ENCODE measurements at regions not wholly inside any gene's neighbourhood (a gene's known extent, or its start where the extent isn't known, plus 50 kb on each side); places are given as distances from the start of the nearest gene placed in this dataset.

- no peak for DNase-seq (ENCODE audit: low read depth, low spot score)
- no peak overlapping the region for H3K4me3 ChIP-seq (ENCODE audit: low read length)
Observed at GRCh38 chr9:14437354-14438231, 123.7 kb upstream of the NFIB start.

- no peak overlapping the region for H3K4me3 ChIP-seq (ENCODE audit: low read length)
- no peak for DNase-seq (ENCODE audit: low read depth, low spot score)
Observed at GRCh38 chr9:14435871-14436270, 121.9 kb upstream of the NFIB start.

- no peak overlapping the region for H3K4me3 ChIP-seq (ENCODE audit: low read length)
- DNase-seq (ENCODE audit: low read depth, low spot score): no peak
Observed at GRCh38 chr9:14434971-14435718, 121.2 kb upstream of the NFIB start.

- no peak for DNase-seq (ENCODE audit: low read depth, low spot score)
- no peak overlapping the region for H3K4me3 ChIP-seq (ENCODE audit: low read length)
Observed at GRCh38 chr9:14434158-14434504, 120.2 kb upstream of the NFIB start.

- no peak overlapping the region for H3K4me3 ChIP-seq (ENCODE audit: low read length)
- peak; percentile 39 for DNase-seq (ENCODE audit: low read depth, low spot score)
Observed at GRCh38 chr9:14433351-14434157, 119.6 kb upstream of the NFIB start.

GRCh38 chr9:14432666-14433350 is 118.9 kb upstream of the NFIB start:
- DNase-seq (ENCODE audit: low read depth, low spot score): no peak
- H3K4me3 ChIP-seq (ENCODE audit: low read length): no peak overlapping the region

GRCh38 chr9:14428781-14429230 is 114.9 kb upstream of the NFIB start:
- peak; percentile 41 for DNase-seq (ENCODE audit: low read depth, low spot score)
- no peak overlapping the region for H3K4me3 ChIP-seq (ENCODE audit: low read length)

- no peak for DNase-seq (ENCODE audit: low read depth, low spot score)
- no peak overlapping the region for H3K4me3 ChIP-seq (ENCODE audit: low read length)
Observed at GRCh38 chr9:14427419-14427818, 113.5 kb upstream of the NFIB start.

GRCh38 chr9:14424983-14425382 is 111.0 kb upstream of the NFIB start:
- DNase-seq (ENCODE audit: low read depth, low spot score): no peak

GRCh38 chr9:14424289-14424688 is 110.3 kb upstream of the NFIB start:
- H3K4me3 ChIP-seq (ENCODE audit: low read length): no peak overlapping the region
- no peak for DNase-seq (ENCODE audit: low read depth, low spot score)

More at GRCh38 chr9:14424983-14425382, 111.0 kb upstream of the NFIB start:
- H3K4me3 ChIP-seq (ENCODE audit: low read length): no peak overlapping the region

GRCh38 chr9:14423815-14424261 is 109.9 kb upstream of the NFIB start:
- no peak overlapping the region for H3K4me3 ChIP-seq (ENCODE audit: low read length)
- DNase-seq (ENCODE audit: low read depth, low spot score): no peak

GRCh38 chr9:14421291-14421690 is 107.3 kb upstream of the NFIB start:
- H3K4me3 ChIP-seq (ENCODE audit: low read length): no peak overlapping the region
- no peak for DNase-seq (ENCODE audit: low read depth, low spot score)

- DNase-seq (ENCODE audit: low read depth, low spot score): no peak
- H3K4me3 ChIP-seq (ENCODE audit: low read length): no peak overlapping the region
Observed at GRCh38 chr9:14418941-14419937, 105.3 kb upstream of the NFIB start.

- no peak for DNase-seq (ENCODE audit: low read depth, low spot score)
- no peak overlapping the region for H3K4me3 ChIP-seq (ENCODE audit: low read length)
Observed at GRCh38 chr9:14418301-14418940, 104.5 kb upstream of the NFIB start.

GRCh38 chr9:14417237-14417636 is 103.3 kb upstream of the NFIB start:
- DNase-seq (ENCODE audit: low read depth, low spot score): no peak
- H3K4me3 ChIP-seq (ENCODE audit: low read length): no peak overlapping the region

GRCh38 chr9:14415947-14416346 is 102.0 kb upstream of the NFIB start:
- DNase-seq (ENCODE audit: low read depth, low spot score): no peak
- H3K4me3 ChIP-seq (ENCODE audit: low read length): no peak overlapping the region

- no peak for DNase-seq (ENCODE audit: low read depth, low spot score)
- no peak overlapping the region for H3K4me3 ChIP-seq (ENCODE audit: low read length)
Observed at GRCh38 chr9:14413812-14414211, 99.9 kb upstream of the NFIB start.

All from Jurkat, Clone E6-1 (cell line).